Activated gamma-delta T cell treated with anti-CD3 and anti-CD28 coated beads, Interleukin-2, amount 50 U/mL, for 16 hours (primary cell): ENCODE measurements at regions not wholly inside any gene's neighbourhood (a gene's known extent, or its start where the extent isn't known, plus 50 kb on each side); places are given as distances from the start of the nearest gene placed in this dataset.
"Not testable (repeated sequence)": the region's sequence is repeated elsewhere in the genome, so short reads cannot be mapped to it uniquely, and the experiment has no call there.

Experiments
- DNase-seq: peaks from one replicate; pipeline ENCODE4 v3.0.0-alpha.2; 2020; ENCODE audit warnings: low read depth

DNA sequence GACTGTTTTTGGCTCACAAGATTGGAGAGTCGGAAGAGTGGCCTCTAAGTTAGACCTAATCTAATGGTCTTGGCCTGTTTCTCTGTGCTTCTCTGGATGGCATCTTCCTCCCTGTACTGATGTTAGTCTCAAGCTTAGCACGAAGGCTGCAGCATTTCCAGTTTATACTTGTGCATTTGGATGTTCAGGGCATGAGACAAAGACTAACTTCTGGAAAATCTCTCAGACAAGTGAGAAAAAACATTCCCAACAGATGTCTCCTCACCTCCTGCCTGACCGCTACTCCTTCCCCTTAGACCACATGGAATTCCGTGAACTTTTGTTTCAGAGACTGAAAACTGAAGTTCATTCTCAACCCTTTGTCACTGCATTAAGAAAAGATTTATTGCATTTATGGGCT, 410.8 kb upstream of the MCTP2 start:
- no peak for DNase-seq

DNA sequence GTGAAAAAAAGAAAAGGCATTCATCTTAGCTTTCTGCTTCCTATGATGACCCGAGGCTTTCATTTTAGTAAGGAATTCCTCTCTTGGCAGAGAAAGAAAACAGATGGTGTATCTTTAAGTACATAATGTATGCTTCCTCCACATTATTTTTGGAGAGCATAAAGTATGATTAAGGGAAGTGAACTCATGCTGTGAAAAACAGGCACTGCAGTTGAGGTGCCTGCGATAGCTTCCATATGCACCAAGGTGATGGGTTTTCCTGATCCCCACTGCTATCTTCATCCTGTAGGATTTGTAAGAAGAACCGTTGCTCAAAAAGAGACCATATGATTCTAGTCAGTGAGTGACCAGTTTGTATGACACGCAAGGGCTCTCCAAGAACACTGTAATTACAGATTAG, 411.5 kb upstream of the MCTP2 start:
- no peak for DNase-seq

DNA sequence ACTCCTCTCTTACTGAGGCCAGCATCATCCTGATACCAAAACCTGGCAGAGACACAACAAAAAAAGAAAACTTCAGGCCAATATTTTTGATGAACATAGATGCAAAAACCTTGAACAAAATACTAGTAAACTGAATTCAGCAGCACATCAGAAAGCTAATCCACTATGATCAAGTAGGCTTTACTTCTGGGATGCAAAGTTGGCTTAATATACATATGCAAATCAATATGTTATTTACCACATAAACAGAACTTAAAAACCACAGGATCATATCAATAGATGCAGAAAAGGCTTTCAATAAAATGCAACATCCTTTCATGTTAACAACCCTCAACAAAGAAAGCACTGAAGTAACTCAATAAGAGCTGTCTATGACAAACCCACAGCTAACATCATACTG, 414.5 kb upstream of the MCTP2 start:
- no peak for DNase-seq

GRCh38 chr15:93811305-93811704, 420.1 kb upstream of the MCTP2 start:
- no peak for DNase-seq

DNA sequence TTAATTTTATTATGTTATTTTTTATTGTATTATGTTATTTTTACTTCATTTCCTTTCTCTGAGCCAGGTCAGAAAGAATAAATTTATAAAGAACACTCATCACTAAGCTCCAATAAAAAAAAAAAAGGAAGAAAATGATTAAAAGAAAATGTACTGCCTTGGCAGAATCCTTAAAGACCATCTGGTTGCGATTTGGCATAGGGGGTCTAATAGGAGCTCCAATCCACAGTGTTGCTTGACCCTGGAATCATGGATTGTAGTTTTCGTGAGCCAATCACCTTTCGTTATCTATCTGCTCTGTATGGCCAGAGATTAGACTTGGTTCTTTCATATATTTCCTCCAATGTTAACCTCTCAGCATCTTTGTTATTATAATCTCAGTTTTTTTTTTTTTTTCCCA, 421.8 kb upstream of the MCTP2 start:
- no peak for DNase-seq

DNA sequence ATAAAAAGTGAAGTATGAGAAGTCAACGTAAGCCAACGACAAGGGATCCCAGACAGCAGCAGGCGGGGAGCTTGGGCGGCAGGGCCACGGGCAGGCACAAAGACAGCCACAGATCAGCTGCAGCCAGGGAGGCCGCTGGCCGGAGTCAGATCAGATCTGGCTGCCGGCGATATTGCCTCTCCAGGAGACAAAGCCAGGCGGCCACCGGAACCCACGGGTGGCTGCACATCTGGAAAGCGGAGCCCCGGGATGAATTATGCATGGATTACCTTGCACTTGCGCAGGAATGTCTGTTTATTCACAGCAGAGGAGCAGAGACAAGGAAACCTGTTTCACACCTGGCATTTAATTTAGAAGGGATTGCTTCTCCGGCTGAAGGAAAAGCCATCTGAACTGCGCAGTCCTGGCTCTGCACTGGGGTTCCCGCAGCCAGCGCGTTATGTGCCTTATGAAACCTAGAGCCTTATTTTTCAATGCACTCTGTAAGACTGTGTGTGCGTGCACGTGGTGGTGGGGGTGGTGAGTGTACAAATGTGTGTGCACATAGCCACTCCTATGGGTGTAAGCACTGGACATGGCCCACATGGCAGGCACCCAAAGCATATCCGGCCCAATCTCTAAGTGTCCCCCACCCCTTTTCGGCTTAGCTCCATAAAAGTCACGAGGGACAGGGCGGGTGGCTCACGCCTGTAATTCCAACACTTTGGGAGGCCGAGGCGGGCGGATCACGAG, 427.8 kb upstream of the MCTP2 start:
- no peak for DNase-seq

GRCh38 chr15:93801206-93801605, 430.2 kb upstream of the MCTP2 start:
- DNase-seq, result no peak

- DNase-seq, result no peak
Measured at GRCh38 chr15:93800805-93801204, 430.6 kb upstream of the MCTP2 start.

DNA sequence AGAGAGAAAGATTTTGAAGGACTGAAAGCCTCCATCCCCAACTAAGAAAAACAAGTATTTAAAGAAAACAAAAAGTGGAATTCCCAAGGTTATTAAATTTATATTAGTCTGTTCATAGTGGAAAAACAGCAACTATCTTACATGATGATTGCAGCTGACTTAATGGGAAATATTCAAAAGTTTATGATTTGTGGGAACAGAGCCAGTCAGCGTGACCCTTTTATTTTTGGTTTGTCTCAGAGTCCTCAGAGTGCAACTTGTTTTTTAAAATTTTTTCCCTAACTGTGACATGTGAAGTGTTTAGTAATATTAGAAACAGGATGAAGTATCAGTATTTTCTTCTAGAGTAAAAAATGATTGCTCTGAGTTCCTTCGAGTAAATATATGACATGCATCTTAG, 441.9 kb upstream of the MCTP2 start:
- no peak for DNase-seq

GRCh38 chr15:93780073-93780472, 451.3 kb upstream of the MCTP2 start:
- no peak for DNase-seq

- DNase-seq, result no peak
Measured at GRCh38 chr15:93779341-93779740, 452.0 kb upstream of the MCTP2 start.

- no peak for DNase-seq
Measured at GRCh38 chr15:93771196-93772030, 459.9 kb upstream of the MCTP2 start.

GRCh38 chr15:93770788-93771187, 460.6 kb upstream of the MCTP2 start:
- no peak for DNase-seq

DNA sequence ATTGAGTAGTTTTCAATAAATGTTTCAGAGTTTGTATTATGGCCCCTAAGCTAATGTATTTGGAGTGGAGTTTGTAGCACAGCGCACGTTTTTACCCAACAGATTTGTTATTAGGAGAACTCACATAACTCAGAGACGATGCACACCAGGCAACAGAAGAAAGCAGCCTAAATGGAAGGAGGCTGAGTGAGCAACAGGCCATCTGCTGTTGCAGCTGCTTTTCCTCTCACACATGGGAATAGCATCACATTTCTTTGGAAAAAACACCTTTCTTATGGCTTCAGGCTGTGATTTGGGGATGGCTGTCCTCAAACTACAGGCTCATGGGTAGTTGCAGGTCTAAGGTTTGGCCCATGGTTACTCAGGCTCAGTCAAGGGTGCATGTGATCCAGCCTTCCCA, 469.3 kb upstream of the MCTP2 start:
- DNase-seq, result no peak

DNA sequence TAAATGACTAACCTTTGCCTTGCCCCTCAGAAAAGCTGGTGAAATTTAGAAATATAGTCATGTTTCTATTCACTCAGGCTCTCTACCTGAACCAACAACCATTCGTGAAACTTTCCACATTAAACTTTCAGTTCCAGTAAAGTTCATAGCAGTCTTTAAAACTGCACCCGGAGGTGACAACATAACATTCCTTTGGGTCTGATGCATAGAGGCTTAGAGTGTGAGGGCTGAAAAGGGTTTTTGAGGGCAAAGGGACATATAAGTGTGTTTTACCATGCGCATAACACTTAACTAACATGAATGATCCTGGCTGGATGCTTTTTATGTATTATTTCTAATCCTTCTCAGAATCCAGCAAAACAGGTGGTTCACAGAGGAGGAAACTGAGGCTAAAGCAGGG, 471.7 kb upstream of the MCTP2 start:
- DNase-seq, result no peak

DNA sequence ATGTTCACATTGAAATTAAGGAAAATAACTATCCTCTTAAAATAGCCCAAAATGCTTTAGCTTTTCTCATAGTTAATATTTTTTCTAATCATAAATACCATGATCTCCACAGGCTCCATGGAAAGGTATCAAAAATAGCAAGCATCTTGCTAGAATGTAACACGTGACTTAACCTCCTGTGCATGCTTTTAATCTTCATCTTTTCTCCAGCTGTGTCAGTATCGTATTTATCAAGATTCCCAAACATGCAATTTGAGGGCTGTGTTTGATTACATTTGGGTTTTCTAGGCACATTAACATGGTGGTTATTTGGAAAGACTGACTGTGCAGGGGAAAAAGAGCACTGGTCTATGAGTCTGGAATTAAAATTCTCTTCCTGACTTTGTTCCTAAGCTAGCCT, 472.5 kb upstream of the MCTP2 start:
- no peak for DNase-seq

GRCh38 chr15:93748710-93749109, 482.7 kb upstream of the MCTP2 start:
- DNase-seq, result no peak

- not testable (repeated sequence) for DNase-seq
Measured at GRCh38 chr15:93734976-93735375, 496.4 kb upstream of the MCTP2 start.

DNA sequence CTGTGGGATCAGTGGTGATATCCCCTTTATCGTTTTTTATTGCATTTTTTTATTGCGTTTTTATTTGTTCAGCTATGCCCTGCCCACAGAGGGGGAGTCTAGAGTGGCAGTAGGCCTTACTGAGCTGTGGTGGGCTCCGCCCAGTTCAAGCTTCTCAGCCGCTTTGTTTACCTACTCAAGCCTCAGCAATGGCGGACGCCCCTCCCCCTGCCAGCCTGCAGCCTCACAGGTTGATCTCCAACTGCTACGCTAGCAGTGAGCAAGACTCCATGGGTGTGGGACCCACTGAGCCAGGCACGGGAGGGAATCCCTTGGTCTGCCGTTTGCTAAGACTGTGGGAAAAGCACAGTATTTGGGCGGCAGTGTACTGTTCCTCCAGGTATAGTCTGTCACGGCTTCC, 500.6 kb upstream of the MCTP2 start:
- no peak for DNase-seq

DNA sequence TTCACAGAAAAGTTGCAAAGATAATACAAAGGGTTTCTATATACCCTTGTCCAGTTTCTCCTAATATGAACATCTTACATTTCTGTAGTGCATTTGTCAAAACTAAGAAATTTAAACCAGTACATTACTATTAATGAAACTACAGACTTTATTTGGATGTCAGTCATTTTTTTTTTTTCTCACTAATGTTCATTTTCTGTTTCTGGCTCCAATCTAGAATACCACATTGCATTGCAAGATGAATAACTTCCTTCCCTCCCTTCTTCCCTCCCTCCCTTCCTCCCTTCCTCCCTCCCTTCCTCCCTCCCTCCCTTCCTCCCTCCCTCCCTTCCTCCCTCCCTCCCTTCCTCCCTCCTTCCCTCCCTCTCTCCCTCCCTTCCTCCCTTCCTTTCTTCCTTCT, 509.2 kb upstream of the MCTP2 start:
- no peak for DNase-seq

DNA sequence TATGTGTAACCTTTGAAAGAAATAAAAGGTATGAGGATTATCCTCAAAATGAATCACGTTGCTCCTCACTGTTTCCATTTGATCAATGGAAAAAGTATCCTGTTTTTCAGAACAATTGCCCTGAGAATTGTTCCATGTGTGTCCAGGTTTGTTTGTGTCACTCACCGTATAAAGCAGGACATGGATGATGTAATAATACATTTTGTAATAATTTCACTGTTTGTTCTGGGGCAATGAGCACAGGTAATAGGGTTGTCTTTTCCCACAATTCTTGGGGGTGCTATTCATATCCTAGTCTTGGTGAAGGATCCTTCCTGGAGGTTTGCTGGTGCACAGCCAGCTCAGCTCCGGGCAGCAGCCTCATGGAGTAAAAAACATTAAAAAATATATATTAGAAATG, 510.8 kb upstream of the MCTP2 start:
- DNase-seq, result no peak

- no peak for DNase-seq
Measured at GRCh38 chr15:93719921-93720351, 511.4 kb upstream of the MCTP2 start.

DNA sequence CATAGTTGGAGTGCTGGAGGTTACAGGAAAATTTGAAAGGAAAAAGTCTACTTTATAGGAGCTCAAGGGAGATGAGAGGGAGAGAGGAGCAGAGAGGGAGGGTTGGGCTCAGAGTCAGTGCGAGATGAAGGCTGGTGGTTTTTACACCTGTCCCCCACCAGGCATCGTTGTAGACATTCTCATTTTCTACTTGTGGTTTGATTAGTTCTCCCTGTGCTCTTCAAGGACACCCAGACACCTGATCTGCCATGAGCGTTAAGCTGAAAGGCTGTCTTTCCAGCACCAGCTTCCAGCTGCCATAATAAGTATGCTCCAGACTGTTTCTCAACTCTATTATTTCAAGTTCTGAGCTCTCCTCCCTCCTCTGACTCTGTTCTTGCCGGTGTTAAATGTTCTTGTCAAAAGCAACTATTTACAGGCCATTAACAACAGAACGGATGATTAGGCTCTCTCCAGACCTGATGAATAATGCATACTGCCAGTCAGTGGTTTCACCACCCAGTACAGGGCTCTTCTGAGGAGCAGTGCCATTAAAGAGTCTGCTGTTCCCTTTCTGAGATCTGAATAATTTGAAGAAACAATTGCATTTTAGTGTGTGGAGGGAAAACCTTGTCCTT, 514.6 kb upstream of the MCTP2 start:
- no peak for DNase-seq
